Smooth muscle cell of the brain vasculature (primary cell): ENCODE measurements at regions not wholly inside any gene's neighbourhood (a gene's known extent, or its start where the extent isn't known, plus 50 kb on each side); places are given as distances from the start of the nearest gene placed in this dataset.

Experiments
- DNase-seq: peaks from one replicate; pipeline ENCODE4 v3.0.0-alpha.2; 2012; ENCODE audit warnings: low read depth, low spot score

- no peak for DNase-seq
Observed at GRCh38 chr6:77403424-77403823, 59.9 kb downstream of the HTR1B start.

DNA sequence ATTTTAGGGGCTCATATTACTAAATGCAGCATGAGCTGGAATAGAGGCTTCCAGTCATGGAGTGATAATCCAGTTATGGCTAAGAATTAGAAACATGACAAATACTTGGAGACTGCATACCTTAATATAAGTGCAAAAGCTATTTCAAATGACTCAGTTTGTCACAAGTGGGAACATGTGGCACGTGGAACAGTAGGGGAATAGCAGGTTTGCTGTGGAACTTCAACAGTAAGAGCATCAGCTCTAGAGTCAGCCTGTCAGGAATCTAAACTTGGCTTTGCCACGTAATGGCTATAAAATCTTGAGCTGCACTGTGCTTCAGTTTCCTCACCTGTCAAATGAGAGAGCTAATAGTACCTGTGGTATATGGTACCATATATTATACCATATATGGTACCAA is 62.1 kb downstream of the HTR1B start:
- DNase-seq: no peak

GRCh38 chr6:77397561-77397960 is 65.7 kb downstream of the HTR1B start:
- no peak for DNase-seq

GRCh38 chr6:77389402-77389801 is 73.9 kb downstream of the HTR1B start:
- no peak for DNase-seq

DNA sequence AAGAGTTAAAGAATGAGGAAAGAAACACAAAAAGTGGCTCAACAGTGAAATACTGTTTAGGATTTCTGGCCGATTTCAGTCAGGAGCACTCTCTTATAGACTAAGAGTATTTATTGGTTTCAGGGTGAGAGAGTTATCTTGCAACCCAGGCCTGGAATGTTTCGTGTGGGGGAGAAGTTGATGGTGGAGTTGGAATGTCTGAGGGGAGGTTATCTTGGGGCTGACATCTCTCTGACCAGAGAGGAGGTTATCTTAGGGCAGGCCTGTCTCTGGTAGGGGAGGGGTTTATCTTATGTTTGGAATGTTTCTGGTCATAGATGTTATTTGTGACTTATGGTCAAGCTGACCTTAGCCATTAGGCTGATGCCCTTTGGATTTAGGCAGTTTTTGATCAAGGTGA is 80.3 kb downstream of the HTR1B start:
- no peak for DNase-seq

- DNase-seq: no peak
Observed at GRCh38 chr6:77373955-77374354, 89.3 kb downstream of the HTR1B start.

GRCh38 chr6:77371748-77372147 is 91.5 kb downstream of the HTR1B start:
- DNase-seq: no peak

DNA sequence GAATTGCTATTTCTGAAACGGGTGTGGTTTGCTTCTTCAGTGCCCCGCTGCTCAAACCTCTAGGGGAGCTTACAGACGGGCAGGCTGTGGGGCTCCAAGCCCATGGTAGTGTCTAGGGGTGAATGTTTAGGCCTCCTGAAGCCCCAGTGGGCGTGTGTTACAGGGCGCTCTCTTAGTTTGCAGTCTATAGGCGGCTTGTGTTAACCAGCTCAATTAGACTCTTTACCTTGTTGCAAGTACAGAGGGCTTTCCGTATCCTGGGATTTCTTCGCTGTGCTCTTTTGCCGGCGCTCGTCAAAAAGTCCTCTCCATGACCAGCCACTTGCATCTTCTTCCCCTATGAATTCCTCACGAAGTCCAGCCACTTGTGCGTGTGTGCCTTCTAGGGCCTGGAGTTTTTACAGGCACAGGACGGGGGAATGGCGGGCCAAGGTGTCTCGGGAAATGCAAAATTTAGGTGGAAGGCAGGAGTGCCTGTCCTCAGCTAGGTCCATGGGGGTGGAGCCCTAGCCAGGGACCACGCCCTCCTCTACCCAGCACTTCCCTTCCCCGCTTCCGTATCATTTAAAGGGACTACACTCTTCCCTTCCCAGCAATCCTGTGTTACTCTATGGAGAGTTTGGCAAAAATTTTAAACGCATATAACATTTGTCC is 94.5 kb downstream of the HTR1B start:
- DNase-seq: no peak

DNA sequence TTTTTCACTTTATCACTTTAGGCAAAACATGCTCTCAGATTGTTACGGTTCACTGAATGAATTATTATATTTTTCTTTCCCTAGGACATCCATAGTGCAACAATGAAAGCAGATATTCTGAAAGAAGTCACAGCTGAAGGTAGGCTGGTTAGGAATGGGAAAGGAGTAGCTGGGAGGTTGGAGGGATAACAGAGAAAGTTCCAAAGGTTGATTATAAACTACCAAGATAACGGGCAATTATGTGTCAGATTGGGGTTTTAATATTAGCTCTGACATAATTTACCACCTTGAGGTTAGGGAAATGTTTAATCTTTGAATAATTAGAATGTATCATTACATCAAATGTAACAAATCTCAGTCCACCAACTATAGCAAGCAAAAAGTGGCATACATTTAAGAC is 96.5 kb downstream of the HTR1B start:
- DNase-seq: no peak

GRCh38 chr6:77363702-77364101 is 99.6 kb downstream of the HTR1B start:
- no peak for DNase-seq

- no peak for DNase-seq
Observed at GRCh38 chr6:77362055-77362454, 101.2 kb downstream of the HTR1B start.

DNA sequence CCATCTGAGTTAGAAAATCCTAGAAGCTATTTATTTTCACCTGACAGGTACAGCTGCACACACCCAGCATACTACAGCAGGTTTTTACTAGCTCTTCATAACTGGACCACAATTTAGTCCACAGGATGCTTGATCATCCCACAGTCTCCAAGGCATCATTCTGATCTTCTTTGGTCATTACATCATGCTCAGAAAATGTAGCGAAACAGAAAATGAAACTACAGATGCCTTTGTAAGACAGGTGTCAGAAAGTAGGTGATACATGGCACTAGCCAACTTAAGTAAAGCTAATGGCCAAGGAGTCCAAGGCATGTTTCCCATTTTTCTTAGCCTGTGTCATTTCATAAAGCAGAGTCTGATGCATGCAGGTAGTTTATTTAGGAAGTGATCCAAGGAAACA is 102.3 kb downstream of the HTR1B start:
- DNase-seq: no peak

- DNase-seq: no peak
Observed at GRCh38 chr6:77356821-77357220, 106.5 kb downstream of the HTR1B start.

- no peak for DNase-seq
Observed at GRCh38 chr6:77354581-77354980, 108.7 kb downstream of the HTR1B start.

DNA sequence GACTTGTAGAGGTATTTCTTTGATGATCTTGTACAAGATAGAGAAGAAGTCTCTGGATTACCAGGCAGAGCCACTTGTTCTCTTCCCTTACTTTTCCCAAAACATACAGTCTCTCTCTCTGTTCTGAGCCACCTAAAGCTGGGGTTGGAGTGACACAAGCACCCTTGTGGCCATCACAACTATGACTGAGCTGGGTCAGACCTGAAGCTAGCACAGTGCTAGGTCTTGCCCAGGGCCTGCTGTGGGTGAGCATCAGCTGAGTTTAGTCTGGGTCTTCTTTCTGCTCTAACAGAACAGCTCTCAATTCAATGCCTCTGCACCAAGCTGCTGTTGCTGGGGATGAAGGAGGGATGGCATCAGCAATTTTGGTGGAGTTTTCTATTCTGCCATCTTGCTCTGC is 110.2 kb downstream of the HTR1B start:
- DNase-seq: no peak

DNA sequence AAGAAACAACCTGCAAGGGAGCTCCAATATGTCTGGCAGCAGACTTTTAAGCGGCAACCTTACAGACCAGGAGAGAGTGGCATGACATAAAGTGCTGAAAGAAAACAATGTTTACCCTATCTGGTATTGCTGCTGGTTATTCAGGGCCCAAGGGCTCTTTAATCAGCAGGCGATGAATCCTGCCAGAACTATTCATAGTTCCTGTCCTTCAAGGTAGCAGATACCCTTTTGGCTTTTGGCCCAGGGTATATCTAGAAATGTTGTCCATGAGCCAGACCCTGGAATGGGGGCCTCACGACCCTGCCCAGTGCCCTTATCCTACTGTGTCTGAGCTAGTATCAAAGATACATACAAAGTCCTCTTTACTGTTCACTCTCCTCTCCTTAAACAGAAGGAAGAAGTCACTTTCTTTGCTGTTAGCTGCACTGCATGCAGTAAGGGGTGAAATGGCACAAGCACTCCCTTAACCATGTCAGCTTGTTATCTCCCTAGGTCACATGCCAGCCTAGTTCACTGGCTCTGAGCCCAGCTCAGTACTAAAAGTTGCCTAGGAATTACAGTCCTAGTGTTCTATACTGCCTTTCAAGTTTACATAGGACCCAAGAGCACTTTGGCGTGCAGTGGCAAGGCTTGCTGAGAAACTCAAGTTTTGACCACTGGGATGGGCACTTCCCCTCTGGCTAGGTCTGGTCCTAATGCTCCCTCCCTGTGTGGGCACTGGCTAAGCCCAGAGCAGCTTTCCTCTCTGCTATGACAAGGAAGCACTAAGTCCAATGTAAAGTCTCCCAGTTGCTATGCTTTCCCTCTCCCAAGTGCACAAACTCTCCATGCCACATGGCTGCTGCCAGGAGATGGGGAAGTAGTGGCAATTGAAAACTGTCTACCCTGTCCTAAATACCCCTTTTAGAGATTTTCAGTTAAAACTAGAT is 122.0 kb downstream of the HTR1B start:
- no peak for DNase-seq

DNA sequence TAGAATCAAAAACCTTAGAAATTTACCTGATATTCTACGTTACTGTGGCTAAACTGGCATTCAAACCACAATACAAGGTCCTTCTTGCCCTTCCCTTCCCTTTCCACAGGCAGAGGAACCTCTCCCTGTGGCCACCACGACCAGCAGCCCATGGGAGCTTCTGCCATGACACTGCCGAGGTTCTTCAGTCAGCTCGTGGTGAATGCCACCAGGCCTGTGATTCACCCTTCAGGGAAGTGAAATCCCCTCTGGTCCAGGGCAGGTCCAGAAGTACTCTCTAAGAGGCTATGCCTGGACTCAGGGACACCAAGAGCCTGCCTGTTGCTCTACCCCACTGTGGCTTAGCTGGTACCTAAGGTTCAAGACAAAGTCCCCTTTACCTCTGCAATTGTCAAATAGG is 123.0 kb downstream of the HTR1B start:
- DNase-seq: no peak

DNA sequence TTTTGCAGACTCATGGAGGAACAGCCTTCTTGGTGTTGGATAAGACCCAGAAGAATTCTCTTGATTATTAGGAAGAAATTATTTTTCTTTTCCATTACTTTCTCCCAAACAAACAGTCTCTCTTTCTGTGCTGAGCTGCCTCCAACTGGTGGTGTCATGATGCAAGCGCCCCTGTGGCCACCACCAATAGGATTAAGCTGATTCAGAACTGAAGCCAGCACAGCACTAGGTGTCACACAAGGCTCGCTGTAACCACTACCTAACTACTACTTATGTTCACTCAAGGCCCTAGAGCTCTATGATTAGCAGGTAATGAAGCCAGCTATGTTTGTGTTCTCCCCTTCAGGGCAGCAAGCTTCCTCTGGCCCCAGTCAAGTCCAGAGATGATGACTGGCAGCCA is 123.4 kb downstream of the HTR1B start:
- DNase-seq: no peak

DNA sequence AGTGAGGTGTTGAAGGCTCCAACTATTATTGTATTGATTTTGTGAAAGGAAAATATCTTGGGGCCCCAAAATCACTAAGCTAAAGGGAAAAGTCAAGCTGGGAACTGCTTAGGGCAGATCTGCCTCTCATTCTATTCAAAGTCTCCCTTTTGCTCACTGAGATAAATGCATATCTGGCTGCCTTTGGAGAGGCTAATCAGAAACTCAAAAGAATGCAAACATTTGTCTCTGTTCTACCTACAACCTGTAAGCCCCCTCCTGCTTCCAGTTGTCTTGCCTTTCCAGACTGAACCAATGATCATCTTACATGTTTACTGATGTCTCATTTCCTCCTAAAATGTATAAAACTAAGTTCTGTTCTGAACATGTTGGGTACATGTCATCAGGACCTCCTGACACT is 125.9 kb downstream of the HTR1B start:
- DNase-seq: no peak

GRCh38 chr6:77334093-77334492 is 129.2 kb downstream of the HTR1B start:
- no peak for DNase-seq

GRCh38 chr6:77332915-77333623 is 130.2 kb downstream of the HTR1B start:
- DNase-seq: no peak

DNA sequence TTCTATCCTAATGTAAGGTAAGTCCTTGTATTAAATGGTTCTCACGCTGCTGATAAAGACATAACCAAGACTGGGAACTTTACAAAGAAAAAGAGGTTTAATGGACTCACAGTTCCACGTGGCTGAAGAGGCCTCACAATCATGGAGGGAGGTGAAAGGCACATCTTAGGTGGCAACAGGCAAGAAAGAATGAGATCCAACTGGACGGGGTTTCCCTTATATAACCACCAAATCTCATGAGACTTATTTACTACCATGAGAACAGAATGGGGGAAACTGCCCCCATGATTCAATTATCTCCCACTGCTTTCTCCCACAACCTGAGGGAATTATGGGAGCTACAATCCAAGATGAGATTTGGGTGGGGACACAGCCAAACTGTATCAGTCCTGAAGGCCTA is 136.6 kb downstream of the HTR1B start:
- no peak for DNase-seq

DNA sequence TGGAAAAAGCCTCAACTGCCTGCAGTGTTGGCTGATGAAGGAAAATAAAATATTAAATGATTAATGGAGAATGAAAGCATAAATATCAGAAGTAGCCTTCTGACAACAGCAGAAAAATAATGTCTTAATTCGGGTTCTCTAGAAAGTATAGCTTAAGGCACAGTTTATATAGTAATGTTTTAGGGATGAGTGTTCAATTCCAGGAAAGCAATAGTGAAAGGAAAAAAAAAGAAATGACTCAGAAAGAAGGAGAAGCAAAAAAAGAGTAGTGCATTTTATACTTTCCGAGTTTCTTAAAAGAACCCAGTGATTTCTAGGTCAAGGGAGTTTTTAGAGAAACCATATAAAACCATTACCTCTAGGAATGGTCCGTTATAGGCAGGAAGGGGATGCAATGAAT is 137.3 kb downstream of the HTR1B start:
- DNase-seq: no peak
